NB4 (cell line): ENCODE measurements at regions not wholly inside any gene's neighbourhood (a gene's known extent, or its start where the extent isn't known, plus 50 kb on each side); places are given as distances from the start of the nearest gene placed in this dataset.

ENCODE experiments used
- CTCF ChIP-seq: IDR thresholded peaks from one replicate; pipeline ENCODE4 v1.5.1; 2012; ENCODE audit warnings: low read depth, low read length
- MAX ChIP-seq: IDR thresholded peaks from 2 replicates; pipeline ENCODE4 v1.6.1; 2011; ENCODE audit warnings: low read depth, low read length
- MYC ChIP-seq: IDR thresholded peaks from 2 replicates; pipeline ENCODE4 v1.6.1; 2011; ENCODE audit warnings: low read depth, low read length
- POLR2A ChIP-seq: IDR thresholded peaks from 2 replicates; pipeline ENCODE4 v1.6.1; 2011; ENCODE audit warnings: mild to moderate bottlenecking; ENCODE audit not compliant: insufficient read length; ENCODE audit errors: extremely low read depth

- TF ChIP-seq CTCF: no peak
- no peak for TF ChIP-seq POLR2A
- no peak for TF ChIP-seq MAX
- TF ChIP-seq MYC: no peak
Measured at GRCh38 chr4:24464566-24464965, 119.8 kb downstream of the DHX15 start.
